ENCODE measurements at regions not wholly inside any gene's neighbourhood (a gene's known extent, or its start where the extent isn't known, plus 50 kb on each side); places are given as distances from the start of the nearest gene placed in this dataset.
"Not testable (repeated sequence)": the region's sequence is repeated elsewhere in the genome, so short reads cannot be mapped to it uniquely, and the experiment has no call there.

DNA sequence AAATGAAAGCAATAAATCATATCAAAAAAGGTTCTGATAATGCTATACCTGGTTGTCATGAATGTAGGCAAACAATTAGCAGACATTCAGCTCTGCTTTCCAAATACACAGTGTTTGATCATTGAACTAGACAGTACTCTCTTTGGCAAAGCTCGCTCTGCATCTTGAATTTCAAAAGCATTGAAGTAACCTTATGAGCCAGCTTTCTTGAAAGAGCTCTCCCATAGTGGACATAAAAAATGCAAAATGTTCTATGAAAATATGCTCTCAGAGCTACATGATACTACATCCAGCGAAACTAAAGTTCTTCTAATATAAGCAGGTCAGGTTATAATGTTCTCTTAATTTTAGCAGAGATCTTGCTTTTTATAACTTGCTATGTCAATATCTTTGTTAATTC lies 533.4 kb downstream of the CSNK1G3 start:
- no peak for DNase-seq

DNA sequence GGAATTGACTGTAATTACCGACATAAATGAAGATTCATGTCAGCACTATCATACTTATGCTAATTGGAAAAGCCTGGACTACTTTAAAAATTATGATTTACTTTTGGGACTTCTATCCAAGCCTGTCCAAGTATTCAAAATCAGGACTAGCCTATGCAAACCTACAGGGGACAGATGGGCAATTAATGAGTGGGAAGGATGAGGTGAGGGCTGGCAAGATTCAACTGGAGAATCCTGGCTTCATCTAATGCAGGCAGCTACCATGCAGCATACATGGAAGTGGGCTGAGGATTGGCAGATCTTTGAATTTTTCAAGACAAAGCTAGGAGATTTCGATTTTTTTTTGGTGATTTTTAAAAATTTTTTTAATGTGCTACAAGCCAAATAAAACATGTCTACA lies 532.6 kb downstream of the CSNK1G3 start:
- no peak for DNase-seq

DNA sequence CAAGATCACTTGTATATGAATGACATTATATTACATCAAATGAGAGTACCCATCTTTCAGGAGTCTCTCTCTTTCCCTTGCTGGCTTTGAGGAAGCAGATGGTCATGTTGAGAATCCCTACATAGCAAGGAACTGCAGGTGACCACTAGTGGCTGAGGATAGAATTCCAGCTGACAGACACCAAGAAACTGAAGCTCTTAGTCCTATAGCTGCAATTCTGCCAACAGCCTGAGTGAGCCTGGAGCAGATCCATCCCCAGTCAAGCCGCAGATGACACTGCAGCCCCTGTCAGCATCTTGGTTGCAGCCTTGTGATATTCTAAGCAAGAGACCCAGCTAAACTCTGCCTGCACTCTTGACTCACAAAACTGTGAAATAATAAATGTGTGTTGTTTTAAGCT lies 531.5 kb downstream of the CSNK1G3 start:
- DNase-seq: no peak

DNA sequence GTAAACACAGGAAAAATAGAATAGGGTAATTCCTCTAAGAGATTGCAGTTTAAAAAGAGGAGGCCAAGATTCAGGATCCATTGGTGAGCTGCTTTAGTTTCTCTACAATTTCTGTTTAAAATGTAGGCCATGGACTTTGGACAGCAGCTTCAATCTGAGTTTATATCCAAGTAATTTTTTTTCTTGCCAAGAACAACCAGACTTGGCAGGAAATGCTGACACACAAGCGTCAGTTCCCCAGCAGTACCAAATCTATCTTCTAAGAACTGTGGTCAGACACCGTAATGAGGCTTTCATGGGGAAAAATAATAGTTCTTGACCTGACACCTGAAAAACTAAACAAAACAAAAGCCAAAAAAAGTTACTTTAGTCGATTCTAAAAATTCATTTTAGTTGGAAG lies 528.8 kb downstream of the CSNK1G3 start:
- DNase-seq: no peak

DNA sequence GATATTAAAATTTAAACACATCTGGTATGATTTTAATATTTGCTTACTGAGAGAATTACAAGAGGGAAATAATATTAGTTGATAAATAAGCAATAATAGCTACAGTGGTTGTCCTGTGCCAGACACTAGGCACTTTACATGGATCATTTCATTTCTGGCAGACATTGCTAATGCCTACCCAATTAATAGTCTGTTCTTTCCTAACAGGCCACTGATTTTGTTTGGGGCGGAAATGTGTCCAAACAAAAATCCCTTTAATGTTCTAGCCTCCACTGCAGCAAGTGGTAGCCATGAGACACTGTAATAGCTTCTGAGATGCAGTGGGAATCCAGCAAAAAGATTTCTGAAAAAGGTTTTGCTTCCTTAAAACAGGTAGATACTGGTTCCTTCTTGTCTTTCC lies 527.4 kb downstream of the CSNK1G3 start:
- DNase-seq: no peak

DNA sequence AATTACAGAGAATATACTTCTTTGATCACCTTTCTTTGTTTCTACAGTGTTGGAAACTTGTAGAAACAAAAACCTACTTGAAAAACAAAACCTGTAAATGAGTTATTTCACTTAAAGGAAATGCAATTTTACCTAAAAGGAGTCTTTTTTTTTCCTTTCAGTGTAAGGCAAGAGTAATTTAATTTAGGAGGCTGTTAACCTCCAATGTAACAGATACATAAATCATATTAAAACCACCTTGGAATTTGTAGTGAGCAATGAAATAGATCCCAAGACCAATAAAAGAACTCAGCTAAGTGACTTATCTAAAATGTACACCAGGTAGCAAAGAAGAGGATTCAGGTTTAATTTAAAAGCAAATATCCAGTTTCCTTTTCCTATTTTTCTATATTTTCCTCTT lies 524.8 kb downstream of the CSNK1G3 start:
- no peak for DNase-seq

DNA sequence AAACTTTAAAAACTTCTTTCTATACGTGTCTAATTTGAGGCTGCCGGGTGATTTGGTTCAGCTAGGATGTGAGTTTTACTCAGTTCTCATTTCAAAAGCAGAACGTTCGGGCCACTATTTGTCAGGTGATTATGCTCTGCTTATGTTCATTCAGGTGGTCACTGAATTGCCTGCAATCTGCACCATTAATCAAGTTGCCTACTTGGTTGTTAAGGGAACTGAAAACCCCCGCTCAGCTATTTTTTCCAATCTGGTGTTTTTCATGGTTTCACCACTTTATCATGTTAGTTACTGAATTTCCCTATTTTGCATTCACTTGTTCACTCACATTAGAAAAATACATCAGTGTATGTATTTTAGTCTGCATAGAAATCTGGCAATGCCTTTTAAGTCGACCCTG lies 523.0 kb downstream of the CSNK1G3 start:
- no peak for DNase-seq

DNA sequence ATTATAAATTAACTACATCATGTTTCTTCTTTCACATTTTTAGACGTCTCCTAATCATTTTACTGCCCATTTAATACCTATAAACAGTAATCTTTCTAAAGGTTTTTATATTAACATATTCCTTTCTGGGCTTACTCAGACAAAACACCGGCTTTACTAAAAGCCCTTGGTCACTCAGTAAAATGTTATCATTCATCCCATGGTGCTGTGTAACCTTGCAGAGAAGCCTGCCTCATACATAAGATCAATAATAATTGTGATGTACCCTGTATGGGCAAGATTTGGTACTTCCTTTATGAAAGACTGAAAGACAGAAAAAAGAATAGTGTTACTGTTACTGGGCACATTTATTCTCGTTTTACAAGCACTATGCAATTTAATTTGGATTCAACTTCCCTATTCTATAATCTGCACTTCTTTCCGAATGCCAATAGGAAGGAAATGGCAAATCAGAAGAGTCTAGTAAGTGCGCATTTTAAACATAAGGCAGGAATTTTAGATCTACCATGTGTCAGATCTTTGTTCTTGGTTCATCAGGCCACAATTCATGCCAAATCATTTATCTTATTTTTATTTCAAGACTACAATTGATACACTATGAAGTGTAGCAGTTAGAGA lies 522.2 kb downstream of the CSNK1G3 start:
- DNase-seq: no peak

DNA sequence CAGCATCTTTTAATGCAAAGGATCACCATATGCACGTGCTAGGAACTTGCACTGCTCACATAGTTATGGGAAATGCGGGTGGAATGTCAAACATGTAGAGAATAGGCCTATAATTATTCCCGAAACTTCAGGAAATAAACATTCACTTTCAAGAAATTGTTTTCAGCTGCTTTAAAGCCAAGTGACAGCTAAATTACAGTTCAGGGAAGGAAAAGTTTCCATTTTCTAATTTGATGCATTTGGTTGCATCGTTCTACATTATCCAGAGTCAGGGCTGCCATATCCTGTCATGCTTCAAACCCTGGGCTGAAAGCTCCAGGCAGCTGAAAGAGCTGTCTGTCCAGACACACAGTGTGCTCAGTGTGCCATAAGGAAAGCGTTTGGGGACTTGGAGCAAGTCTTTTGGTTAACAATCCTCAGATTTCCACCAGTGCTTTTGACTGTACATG lies 518.1 kb downstream of the CSNK1G3 start:
- DNase-seq: no peak

DNA sequence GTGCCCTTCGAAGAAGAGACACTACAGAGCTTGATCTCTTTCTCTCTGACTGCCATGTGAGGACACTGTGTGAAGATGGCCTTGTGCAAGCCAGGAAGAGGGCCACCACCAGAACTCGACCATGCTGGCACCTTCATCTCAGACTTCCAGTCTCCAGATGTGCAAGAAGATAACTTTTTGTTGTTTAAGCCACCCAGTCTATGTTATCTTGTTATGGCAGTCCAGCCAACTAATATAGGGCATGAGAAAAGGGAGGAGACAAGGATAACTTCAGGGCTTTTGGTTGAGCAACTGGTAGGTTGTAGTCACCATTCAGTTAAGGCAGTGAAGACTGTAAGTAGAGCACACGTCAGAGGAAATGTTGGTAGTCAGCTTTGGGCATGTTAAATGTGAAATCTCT lies 515.5 kb downstream of the CSNK1G3 start:
- no peak for DNase-seq

DNA sequence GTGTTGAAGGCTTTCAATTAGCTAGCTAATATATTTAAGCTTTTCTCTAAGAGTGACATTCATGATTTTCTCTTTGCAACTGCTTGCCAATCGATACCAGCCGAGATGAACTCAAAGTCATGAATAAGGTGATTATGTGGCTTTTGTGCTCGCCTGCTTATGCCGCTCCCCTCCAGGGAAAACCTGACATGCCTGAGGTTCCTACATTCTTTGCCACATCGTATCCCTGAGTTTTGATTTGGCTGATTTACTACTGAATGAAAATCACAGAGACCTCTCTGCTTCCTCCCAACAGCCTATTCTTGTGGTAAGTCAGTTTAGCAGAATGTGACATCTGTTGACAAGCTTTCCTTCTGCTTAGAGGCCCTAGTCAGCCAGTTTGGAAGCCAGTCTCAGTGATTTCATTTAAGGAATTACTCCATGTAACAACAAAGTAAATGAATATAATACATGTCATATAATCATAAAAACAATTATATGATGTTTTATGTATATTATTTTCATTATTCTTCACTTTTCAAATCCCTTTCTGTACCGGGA lies 513.4 kb downstream of the CSNK1G3 start:
- no peak for DNase-seq

DNA sequence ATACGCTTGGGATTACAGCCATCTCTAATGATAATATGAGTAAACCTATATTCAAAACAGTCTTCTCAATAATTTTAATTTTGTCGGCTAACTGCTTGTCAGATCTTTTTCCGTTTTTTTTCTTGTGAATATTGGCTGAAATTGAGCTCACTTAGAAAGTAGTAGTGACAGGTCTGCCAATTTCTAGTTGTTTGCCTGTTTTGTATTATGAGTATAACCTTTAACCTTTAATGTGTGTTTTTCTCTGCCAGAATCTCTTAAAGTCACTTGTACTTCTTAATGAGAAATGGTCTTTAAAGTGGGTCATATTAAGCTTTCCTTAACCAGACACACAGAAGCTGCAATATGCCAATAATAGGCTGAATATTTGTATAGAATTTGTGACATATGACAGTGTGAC lies 511.0 kb downstream of the CSNK1G3 start:
- DNase-seq: no peak

DNA sequence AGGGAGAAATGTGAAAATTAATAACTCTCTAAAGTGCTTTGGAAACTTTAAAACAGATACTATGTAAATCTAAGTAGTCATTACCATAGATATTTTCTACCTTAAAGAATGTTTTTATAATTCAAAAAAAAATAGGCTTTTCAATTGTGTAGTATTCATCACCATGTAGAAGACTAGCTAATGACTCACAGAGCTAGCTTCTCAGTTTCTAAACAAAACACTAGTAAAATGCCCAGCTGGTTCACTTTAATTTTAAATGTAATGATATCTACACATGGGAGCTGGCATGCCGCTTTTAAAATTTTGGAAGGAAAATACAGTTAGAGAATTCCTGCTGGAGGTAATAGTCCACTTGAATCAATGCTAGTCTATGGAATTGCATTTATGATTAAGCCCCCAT lies 509.8 kb downstream of the CSNK1G3 start:
- DNase-seq: peak; percentile 13

DNA sequence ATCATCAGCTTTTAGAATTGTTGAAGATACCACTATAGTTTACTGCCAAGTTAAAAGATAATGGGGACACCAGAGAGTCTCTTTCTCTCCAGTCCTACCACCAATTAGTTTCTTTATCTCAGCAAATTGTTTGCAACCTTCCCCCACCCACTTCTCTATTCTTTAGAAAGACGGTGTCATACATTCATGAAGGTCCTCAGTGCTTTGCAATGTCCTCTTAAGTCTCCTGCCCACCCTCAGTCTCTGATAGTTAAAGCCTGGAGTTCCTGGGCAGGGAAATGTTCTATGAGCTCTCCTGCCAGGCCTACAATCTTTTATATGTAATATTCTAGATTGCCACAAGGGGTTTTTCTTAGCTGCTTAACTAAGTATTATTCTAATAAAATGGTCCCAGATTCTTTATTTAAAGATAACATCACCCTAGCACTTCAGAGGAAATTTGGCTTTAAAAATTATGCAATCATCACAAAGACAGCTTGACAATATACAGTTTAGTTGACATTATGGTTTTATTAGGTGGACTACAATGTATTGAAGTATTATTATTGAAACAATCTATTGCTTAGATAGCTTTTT lies 509.2 kb downstream of the CSNK1G3 start:
- no peak for DNase-seq

DNA sequence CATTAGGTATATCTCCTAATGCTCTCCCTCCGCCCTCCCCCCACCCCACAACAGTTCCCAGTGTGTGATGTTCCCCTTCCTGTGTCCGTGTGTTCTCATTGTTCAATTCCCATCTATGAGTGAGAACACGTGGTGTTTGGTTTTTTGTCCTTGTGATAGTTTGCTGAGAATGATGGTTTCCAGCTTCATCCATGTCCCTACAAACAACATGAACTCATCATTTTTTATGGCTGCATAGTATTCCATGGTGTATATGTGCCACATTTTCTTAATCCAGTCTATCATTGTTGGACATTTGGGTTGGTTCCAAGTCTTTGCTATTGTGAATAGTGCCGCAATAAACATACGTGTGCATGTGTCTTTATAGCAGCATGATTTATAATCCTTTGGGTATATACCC lies 505.3 kb downstream of the CSNK1G3 start:
- DNase-seq: not testable (repeated sequence)

DNA sequence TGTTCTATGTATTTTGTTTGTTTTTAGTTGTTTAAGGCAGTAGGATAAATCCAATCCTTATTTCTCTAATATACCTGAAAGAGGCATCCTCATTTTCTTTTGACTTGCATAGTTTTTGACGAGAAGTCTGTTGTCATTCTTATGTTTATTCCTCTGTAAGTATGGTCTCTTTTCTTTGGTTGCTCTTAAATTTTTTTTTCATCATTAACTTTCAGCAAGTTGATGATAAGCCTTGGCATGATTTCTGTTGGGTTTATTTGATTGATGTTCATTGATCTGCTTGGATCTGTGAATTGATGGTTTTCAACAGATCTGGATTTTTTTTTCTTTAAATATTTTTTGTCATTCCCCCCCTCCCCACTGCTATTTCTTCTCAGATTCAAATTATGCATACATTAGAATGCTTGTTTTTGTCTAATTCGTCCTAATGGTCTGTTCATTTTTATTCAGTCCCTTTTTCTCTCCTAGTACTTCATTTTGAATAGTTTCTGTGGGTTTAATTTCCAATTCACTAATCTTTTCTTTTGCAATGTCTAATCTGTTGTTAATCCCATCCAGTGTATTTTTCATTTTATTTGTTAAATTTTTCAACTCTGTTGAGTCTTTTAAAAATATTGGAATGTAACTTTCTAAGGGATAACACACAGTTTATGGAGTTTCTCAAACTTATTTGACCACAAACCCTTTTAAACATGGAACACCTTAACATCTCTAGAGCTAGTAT lies 495.9 kb downstream of the CSNK1G3 start:
- no peak for DNase-seq

DNA sequence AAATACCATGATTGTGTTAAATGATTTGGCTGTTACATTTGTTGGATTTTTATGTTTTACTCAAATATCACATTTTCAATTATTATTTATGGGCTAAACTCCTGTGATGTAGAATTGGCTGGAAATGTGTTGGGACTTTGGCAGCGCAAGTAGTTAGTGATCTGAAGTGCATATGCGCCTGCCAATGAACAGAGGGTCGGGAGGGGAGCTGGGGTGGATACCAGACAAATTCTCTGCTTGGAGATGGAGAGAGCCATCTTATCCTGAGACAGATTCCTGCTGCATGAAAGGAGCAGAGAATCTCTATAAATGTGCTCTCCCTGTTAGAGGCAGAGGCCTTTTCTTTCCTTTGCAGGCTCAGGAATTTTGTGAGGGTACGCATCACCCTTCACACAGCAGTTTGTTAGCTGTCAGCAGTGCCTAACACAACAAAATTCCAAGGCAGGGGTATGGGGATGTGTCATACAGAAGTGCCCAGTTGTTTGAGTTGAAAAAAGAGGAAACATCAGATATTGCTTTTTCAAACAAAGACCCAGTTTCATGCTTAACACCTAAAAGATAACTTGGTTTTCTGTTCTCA lies 489.1 kb downstream of the CSNK1G3 start:
- peak; percentile 42 for DNase-seq

DNA sequence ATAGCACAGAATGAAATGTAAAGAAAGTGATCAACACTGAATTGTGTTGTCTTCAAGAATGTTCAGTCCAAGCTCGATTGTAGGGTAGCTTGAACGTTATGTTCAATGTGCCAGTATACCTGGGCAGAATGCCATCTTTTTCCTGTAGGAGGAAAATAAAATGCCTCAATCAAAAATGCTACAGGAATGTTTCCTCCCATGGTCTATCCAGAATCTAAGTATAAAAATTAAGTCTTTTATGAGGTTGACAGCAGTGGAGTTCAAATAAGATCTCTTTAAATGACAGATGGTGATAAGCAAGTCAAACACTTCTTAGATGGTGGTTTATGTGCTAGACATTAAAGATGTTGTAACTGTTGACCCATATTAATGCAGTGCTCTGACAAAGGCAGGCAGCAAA lies 488.6 kb downstream of the CSNK1G3 start:
- no peak for DNase-seq

DNA sequence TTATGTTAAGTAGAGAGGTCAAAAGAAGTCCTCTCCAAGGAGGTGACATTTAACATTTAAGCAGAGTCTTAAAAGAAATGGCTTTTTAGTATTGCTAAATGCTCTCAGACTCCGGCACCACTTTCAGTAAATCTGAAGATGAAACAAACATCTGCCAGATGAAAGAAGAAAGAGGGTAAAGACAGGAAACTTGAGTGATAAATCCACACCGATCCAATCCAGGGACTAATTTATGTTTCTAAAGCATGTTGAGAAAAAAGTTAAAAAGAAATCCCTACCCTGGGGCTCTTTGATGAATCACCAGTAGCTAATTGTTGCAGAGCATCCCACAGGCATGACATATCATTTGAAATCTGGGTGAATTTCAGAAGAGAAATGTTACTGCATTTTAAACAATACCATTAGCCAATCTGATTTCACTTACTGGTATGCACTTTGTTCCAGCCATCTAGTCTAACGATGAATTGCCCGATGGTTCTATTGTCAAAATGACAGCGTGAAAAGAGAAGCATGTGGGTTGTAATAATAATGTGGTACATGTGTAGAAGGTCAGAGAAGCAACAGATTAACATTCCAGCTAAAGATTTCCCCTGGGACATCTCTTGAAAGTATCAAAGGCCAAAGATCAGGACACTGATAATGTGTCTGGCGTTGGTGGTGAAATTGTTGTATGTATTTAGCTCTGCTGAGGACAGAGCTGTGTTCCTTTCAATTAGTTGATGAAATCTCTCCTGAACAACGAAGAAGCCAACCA lies 485.7 kb downstream of the CSNK1G3 start:
- DNase-seq: peak; percentile 91

DNA sequence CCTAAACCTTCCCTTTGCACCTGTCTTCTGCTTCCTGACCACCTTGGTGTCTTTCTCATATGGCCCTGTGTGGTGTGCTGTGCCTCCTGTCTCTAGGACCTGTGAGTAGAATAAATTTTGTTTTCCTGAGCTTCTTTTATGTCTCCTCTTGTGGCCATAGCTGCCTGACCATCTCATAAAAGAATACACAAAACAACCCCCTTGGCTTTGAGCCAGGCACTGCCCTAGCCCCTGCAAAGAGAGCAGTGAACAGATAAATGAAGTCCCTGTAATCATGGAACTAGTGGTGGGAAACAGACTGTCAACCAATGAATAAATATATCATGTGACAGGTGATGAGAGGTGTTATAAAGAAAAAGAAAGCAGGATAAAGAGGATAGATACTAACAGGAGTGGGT lies 485.1 kb downstream of the CSNK1G3 start:
- peak; percentile 6 for DNase-seq

DNA sequence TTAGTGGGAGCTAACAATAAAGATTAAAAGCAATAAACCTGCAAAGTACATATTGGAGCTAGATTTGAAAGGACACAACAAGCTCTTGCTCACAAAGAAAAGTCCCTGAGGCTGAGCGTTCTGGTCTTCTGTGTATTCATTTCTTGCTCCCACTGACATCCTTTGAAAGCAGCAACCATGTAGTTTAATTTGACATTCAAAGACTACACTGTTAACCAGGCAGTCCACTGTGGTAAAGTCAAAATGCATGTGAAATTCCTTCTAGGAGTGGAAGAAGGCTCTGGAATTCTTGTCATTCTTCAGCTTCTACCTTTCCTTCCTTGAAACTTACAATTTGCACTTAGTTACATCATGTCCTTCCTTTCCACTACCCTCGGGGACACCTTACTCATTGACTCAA lies 480.7 kb downstream of the CSNK1G3 start:
- no peak for DNase-seq

DNA sequence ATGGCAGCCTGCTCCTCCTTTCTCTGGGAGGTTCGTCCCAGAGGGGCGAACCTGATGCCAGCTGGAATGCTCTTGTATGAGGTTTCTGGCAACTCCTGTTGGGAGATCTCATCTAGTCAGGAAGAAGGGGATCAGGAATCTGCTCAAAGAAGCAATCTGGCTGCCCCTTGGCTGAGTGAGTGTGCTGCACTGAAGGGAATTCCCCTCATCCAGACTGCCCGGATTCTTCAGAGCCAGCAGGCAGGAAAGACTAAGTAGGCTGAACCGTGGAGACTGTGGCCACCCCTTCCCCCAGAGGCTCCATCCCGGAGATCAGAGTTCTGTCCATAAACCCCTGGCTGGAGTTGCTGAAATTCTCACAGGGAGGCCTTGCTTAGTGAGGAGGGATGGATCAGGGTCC lies 476.0 kb downstream of the CSNK1G3 start:
- DNase-seq: no peak

DNA sequence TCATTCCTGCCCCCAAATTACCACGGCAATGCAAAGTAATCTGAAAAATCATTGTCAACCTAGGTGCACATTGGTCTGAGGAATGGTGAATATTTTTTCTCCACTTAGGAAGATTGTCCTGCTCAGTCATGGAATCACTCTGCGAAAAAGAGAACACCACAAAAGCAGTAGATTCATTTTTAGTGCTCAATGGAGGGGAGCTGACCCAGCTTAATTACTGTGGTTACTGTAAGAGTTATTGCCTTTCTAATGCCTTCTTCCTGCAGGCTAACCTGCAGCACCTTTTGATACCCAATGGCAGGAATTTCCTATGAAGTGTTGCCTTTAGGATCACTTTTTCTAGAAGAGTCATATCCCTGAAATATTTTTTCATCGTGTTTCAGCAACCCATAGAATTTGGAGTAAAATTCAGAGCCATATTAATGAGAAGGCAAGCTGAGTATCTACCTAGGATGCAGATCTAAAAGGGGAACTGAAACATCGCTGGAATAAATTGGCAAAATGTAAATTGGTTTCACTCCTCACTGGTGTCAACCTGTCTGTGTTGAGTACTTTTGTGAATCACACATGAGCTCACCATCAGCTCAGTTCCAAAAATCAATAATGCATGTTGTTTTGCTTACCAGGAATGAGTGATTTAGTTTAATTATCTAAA lies 464.5 kb downstream of the CSNK1G3 start:
- no peak for DNase-seq
